ENCODE measurements at regions not wholly inside any gene's neighbourhood (a gene's known extent, or its start where the extent isn't known, plus 50 kb on each side); places are given as distances from the start of the nearest gene placed in this dataset.

GRCh38 chr12:19726592-19726991 is 287.3 kb downstream of the AEBP2 start:
- Histone ChIP-seq H3K4me1 (no peaks in the 10 kb centered on the region), H3K27ac (no peak overlapping the region), H3K9me3 (no peaks in the 10 kb centered on the region), H3K36me3 (no peaks in the 10 kb centered on the region), H3K4me3 (no peak overlapping the region), H3K27me3 (no peaks in the 10 kb centered on the region), H3K9ac (ENCODE audit: low read depth in 2 of 2, low read length in 2 of 2) (no peak overlapping the region)
- DNase-seq, result no peak
- TF ChIP-seq CTCF (IDR thresholded peaks at IDR 0.05), result no peak
- intact Hi-C loops (cut with DNase I), result no loop called here

GRCh38 chr12:19737019-19737418 is 297.7 kb downstream of the AEBP2 start:
- Histone ChIP-seq H3K27ac (no peak overlapping the region), H3K4me3 (no peak overlapping the region), H3K27me3 (no peaks in the 10 kb centered on the region), H3K4me1 (no peaks in the 10 kb centered on the region), H3K36me3 (no peaks in the 10 kb centered on the region), H3K9ac (ENCODE audit: low read depth in 2 of 2, low read length in 2 of 2) (no peak overlapping the region), H3K9me3 (no peaks in the 10 kb centered on the region)
- no peak for DNase-seq
- no peak for TF ChIP-seq CTCF (IDR thresholded peaks at IDR 0.05)
- intact Hi-C loops (cut with DNase I), result loop anchor here (5.0 to 10.0 kb wide), 2 partner anchors 485 to 628 kb away; partner anchors contain the start of gene PDE3A

DNA sequence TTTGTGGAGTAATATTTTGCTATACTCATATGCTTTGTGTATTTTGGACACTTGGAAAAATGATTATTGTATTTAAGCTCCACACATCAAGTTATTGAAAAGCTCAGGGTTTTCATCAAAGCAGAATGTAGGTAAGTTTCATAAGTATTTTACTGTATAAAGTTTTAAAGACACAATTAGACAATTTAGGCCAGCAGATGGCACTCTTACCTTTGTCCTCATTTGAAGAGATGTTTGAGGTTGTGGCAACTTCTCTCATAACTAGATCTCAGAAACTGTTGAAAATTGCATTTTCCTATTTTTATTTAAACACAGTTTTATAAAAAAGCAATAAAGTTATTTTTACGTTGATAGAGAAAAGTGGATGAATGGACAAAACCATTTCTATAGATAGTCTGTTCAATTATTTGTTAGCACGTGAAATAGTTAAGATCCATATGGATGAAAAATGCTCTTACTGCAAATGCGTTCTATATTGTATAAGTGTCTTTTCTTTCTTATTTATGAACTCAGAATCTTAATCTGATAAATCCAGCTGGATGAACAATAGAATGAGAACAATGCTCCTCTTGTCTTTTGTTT is 300.0 kb downstream of the AEBP2 start:
- H3K9me3 ChIP-seq, result no peaks in the 10 kb centered on the region
- H3K4me3 ChIP-seq, result no peak overlapping the region
- intact Hi-C loops (cut with DNase I), result loop anchor here (5.0 to 10.0 kb wide), 2 partner anchors 483 to 626 kb away; partner anchors contain the start of gene PDE3A
- no peaks in the 10 kb centered on the region for H3K4me1 ChIP-seq
- DNase-seq, result peak; percentile 60
- no peaks in the 10 kb centered on the region for H3K36me3 ChIP-seq
- no peak overlapping the region for H3K9ac ChIP-seq (ENCODE audit: low read depth in 2 of 2, low read length in 2 of 2)
- no peak overlapping the region for H3K27ac ChIP-seq
- peak; percentile 51 for TF ChIP-seq CTCF (IDR thresholded peaks at IDR 0.05)
- H3K27me3 ChIP-seq, result no peaks in the 10 kb centered on the region

DNA sequence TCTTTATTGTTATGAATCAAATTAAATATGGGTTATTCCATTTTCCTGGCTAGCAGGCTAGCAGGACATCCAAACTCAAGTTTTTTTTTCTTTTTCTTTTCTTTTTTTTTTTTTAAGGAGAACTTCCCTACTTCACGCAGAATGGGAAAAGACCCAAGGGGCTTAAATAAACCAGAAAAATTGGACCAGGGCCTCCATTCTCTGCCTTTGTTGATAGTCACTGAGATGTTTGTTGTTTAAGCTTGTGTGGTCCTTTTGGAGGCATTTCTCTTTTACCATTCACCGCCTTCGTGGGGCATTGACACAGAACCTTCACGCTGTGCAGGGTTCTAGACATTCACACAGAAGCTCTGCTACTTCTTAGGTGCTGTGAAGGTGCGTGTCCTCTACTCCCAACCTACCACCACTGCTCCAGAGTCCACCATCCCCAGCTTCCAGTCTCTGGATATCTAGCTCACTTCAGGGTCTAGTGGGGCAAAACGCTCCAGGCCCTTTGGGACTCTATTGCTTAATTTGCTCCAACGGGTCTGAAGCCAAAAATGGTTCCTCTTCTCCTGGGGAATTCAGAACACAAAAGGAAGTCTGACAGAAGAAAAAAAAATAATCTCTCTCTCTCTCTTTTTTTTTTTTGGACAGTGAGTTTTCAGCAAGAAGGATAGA is 301.3 kb downstream of the AEBP2 start:
- Histone ChIP-seq H3K9ac (ENCODE audit: low read depth in 2 of 2, low read length in 2 of 2) (no peak overlapping the region), H3K4me3 (no peak overlapping the region), H3K9me3 (no peaks in the 10 kb centered on the region), H3K27me3 (no peaks in the 10 kb centered on the region), H3K4me1 (no peaks in the 10 kb centered on the region), H3K36me3 (no peaks in the 10 kb centered on the region), H3K27ac (no peak overlapping the region)
- intact Hi-C loops (cut with DNase I), result no loop called here
- no peak for DNase-seq
- no peak for TF ChIP-seq CTCF (IDR thresholded peaks at IDR 0.05)

DNA sequence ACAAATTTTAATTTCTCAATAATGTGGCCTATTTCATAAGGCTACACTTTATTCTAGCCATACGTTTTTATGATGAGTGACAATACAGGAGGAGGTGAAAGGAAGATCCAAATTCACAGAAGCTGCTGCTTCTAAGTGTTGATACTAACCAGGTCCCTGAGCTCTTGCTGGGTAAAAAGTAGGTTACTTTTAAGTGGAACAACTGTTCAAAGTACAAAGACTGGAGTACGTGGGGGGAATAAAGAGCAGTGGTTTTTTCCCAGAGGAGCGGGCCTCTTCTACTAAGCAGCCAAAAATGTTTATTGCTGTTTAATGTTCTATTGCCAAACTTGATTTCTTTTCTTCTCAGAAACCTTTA is 301.8 kb downstream of the AEBP2 start:
- H3K36me3 ChIP-seq, result no peaks in the 10 kb centered on the region
- H3K27ac ChIP-seq, result no peak overlapping the region
- intact Hi-C loops (cut with DNase I), result no loop called here
- no peak for TF ChIP-seq CTCF (IDR thresholded peaks at IDR 0.05)
- H3K9me3 ChIP-seq, result no peaks in the 10 kb centered on the region
- H3K4me3 ChIP-seq, result no peak overlapping the region
- DNase-seq, result no peak
- no peak overlapping the region for H3K9ac ChIP-seq (ENCODE audit: low read depth in 2 of 2, low read length in 2 of 2)
- H3K27me3 ChIP-seq, result no peaks in the 10 kb centered on the region
- no peaks in the 10 kb centered on the region for H3K4me1 ChIP-seq

Measured in colonic mucosa (tissue), 4 donors.